Tongue (tissue), 1 donor: ENCODE measurements at regions not wholly inside any gene's neighbourhood (a gene's known extent, or its start where the extent isn't known, plus 50 kb on each side); places are given as distances from the start of the nearest gene placed in this dataset.
"Not testable (repeated sequence)": the region's sequence is repeated elsewhere in the genome, so short reads cannot be mapped to it uniquely, and the experiment has no call there.

ENCODE experiments used
- DNase-seq: peaks from one replicate; pipeline ENCODE4 v3.0.0-alpha.2; 2015

- no peak for DNase-seq
Observed at GRCh38 chr2:238521002-238521401, 94.3 kb downstream of the ASB1 start.

GRCh38 chr2:238521870-238522269 is 95.1 kb downstream of the ASB1 start:
- DNase-seq, result peak; percentile 68

- peak; percentile 87 for DNase-seq
Observed at GRCh38 chr2:238523158-238524110, 96.7 kb downstream of the ASB1 start.

GRCh38 chr2:238524426-238524983 is 97.8 kb downstream of the ASB1 start:
- no peak for DNase-seq

GRCh38 chr2:238525990-238526389 is 99.3 kb downstream of the ASB1 start:
- peak; percentile 36 for DNase-seq

- no peak for DNase-seq
Observed at GRCh38 chr2:238527565-238527964, 100.8 kb downstream of the ASB1 start.

- DNase-seq, result peak; percentile 45
Observed at GRCh38 chr2:238528953-238529781, 102.4 kb downstream of the ASB1 start.

GRCh38 chr2:238531017-238531645 is 104.4 kb downstream of the ASB1 start:
- not testable (repeated sequence) for DNase-seq

- not testable (repeated sequence) for DNase-seq
Observed at GRCh38 chr2:238543732-238544131, 117.0 kb downstream of the ASB1 start.

- DNase-seq, result no peak
Observed at GRCh38 chr2:238548902-238549462, 122.3 kb downstream of the ASB1 start.

GRCh38 chr2:238549866-238550265 is 123.1 kb downstream of the ASB1 start:
- no peak for DNase-seq

- DNase-seq, result no peak
Observed at GRCh38 chr2:238551091-238551490, 124.4 kb downstream of the ASB1 start.

- DNase-seq, result no peak
Observed at GRCh38 chr2:238552226-238552625, 125.5 kb downstream of the ASB1 start.

GRCh38 chr2:238553159-238553558 is 126.4 kb downstream of the ASB1 start:
- DNase-seq, result no peak

- DNase-seq, result no peak
Observed at GRCh38 chr2:238554468-238555315, 128.0 kb downstream of the ASB1 start.

- no peak for DNase-seq
Observed at GRCh38 chr2:238555786-238556542, 129.2 kb downstream of the ASB1 start.

GRCh38 chr2:238557431-238557830 is 130.7 kb downstream of the ASB1 start:
- no peak for DNase-seq

GRCh38 chr2:238557936-238558335 is 131.2 kb downstream of the ASB1 start:
- DNase-seq, result no peak

GRCh38 chr2:238558456-238559099 is 131.9 kb downstream of the ASB1 start:
- DNase-seq, result no peak

GRCh38 chr2:238560234-238560633 is 133.5 kb downstream of the ASB1 start:
- DNase-seq, result no peak
